ENCODE measurements at regions not wholly inside any gene's neighbourhood (a gene's known extent, or its start where the extent isn't known, plus 50 kb on each side); places are given as distances from the start of the nearest gene placed in this dataset.

DNA sequence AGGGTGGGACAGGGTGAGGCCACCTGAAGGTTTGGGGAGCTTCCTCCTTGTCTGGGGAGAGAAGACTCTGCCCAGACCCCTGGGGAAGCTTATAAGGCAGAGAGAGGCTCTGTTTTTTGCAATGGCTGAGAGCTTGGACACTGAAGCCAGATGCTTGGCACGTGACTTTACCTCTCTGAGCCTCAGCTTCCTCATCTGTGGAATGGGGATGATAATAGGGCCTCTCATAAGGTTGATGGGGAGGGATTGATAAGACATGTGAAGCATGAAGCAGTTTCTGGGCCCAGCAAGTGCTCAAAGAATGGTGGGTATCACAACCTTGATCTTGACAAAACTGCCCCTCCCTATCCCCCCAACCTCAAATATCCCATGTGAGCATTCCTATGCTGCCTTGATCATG is 195.4 kb upstream of the LHX5 start (continued):
- TF ChIP-seq ZNF677 (tag by site-specific recombination; IDR thresholded peaks at IDR 0.05) (no peak), ZNF514 (tag by site-specific recombination; IDR thresholded peaks at IDR 0.05) (no peak), ZNF221 (tag by site-specific recombination; IDR thresholded peaks at IDR 0.05; ENCODE audit: borderline replicate concordance) (no peak)

DNA sequence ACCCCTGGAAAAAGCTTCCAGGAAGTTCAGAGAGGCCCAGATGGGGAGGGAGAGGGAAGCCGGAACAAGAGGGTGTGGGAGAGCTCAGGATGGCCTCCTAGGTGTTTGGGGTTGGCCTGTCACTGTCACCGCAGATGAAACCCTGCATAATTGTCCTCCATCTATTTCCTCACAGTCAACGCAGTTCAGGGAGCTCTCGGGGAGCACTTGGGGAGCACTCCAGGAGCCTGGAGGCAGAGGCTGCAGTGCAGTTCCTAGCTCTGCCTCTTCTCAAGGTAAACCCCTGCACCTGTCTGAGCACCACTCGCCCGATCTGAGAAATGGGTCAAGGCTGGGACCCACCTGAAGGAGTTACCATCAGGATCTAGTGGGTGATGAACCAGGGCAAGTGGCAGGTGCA is 194.6 kb upstream of the LHX5 start:
- Histone ChIP-seq H3K4me3 (ENCODE audit: low read depth, low read length) (no peak overlapping the region), H3K9me3 (ENCODE audit: control insufficient read depth, insufficient read depth, low read depth, low read length) (no peaks in the 10 kb centered on the region), H3K27ac (ENCODE audit: extremely low read depth, low read depth, low read length) (no peak overlapping the region), H3K4me1 (ENCODE audit: control insufficient read depth, insufficient read depth, low read length) (no peaks in the 10 kb centered on the region), H3K36me3 (ENCODE audit: control insufficient read depth in 2 of 2, insufficient read depth in 1 of 2, low read length in 2 of 2) (no peaks in the 10 kb centered on the region)
- CTCF ChIA-PET: no interaction called here
- no peak for TF ChIP-seq TRIM28 (IDR thresholded peaks at IDR 0.05; ENCODE audit: borderline replicate concordance, low read length)
- TF ChIP-seq YY1 (tag by site-specific recombination; IDR thresholded peaks at IDR 0.05): no peak
- no peak for TF ChIP-seq ZNF214 (tag by site-specific recombination; IDR thresholded peaks at IDR 0.05; ENCODE audit: borderline replicate concordance)
- TF ChIP-seq, protein P1, sequence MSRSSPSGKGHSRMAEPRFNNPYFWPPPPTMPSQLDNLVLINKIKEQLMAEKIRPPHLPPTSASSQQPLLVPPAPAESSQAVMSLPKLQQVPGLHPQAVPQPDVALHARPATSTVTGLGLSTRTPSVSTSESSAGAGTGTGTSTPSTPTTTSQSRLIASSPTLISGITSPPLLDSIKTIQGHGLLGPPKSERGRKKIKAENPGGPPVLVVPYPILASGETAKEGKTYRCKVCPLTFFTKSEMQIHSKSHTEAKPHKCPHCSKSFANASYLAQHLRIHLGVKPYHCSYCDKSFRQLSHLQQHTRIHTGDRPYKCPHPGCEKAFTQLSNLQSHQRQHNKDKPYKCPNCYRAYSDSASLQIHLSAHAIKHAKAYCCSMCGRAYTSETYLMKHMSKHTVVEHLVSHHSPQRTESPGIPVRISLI (tag by site-specific recombination; IDR thresholded peaks at IDR 0.05): no peak
- no peak for TF ChIP-seq ZNF544 (tag by site-specific recombination; IDR thresholded peaks at IDR 0.05)
- TF ChIP-seq ZBTB1 (tag by site-specific recombination; IDR thresholded peaks at IDR 0.05): no peak
- TF ChIP-seq ZNF221 (tag by site-specific recombination; IDR thresholded peaks at IDR 0.05; ENCODE audit: borderline replicate concordance): no peak
- TF ChIP-seq, protein P2, sequence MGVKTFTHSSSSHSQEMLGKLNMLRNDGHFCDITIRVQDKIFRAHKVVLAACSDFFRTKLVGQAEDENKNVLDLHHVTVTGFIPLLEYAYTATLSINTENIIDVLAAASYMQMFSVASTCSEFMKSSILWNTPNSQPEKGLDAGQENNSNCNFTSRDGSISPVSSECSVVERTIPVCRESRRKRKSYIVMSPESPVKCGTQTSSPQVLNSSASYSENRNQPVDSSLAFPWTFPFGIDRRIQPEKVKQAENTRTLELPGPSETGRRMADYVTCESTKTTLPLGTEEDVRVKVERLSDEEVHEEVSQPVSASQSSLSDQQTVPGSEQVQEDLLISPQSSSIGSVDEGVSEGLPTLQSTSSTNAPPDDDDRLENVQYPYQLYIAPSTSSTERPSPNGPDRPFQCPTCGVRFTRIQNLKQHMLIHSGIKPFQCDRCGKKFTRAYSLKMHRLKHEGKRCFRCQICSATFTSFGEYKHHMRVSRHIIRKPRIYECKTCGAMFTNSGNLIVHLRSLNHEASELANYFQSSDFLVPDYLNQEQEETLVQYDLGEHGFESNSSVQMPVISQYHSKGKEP (tag by site-specific recombination; IDR thresholded peaks at IDR 0.05): no peak
- TF ChIP-seq, protein P3, sequence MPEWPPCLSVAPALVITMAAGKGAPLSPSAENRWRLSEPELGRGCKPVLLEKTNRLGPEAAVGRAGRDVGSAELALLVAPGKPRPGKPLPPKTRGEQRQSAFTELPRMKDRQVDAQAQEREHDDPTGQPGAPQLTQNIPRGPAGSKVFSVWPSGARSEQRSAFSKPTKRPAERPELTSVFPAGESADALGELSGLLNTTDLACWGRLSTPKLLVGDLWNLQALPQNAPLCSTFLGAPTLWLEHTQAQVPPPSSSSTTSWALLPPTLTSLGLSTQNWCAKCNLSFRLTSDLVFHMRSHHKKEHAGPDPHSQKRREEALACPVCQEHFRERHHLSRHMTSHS (tag by site-specific recombination; IDR thresholded peaks at IDR 0.05): no peak
- no peak for TF ChIP-seq ZNF561 (tag by site-specific recombination; IDR thresholded peaks at IDR 0.05; ENCODE audit: borderline replicate concordance)
- no peak for TF ChIP-seq ZNF555 (tag by site-specific recombination; conservative IDR thresholded peaks at IDR 0.05)
- POLR2A ChIA-PET: no interaction called here

DNA sequence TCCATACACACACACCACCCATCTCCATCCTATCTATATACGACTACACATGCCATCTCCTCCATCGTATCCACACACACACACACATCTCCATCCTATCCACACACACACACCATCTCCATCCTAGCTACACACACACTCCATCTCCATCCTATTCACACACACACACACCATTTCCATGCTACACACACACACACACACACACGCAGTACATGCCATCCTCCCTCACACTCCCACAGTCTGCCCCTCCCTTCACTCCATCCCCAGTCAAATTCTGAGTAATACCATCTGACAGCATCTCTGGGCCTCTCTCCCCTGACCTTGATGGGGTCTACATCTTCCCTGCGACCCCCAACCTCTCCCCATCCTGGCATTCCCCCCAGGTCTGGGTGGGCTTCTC is 193.8 kb upstream of the LHX5 start:
- Histone ChIP-seq H3K36me3 (ENCODE audit: control insufficient read depth in 2 of 2, insufficient read depth in 1 of 2, low read length in 2 of 2) (no peaks in the 10 kb centered on the region), H3K9me3 (ENCODE audit: control insufficient read depth, insufficient read depth, low read depth, low read length) (no peaks in the 10 kb centered on the region), H3K4me3 (ENCODE audit: low read depth, low read length) (no peak overlapping the region), H3K4me1 (ENCODE audit: control insufficient read depth, insufficient read depth, low read length) (no peaks in the 10 kb centered on the region), H3K27ac (ENCODE audit: extremely low read depth, low read depth, low read length) (no peak overlapping the region)
- CTCF ChIA-PET: no interaction called here
- POLR2A ChIA-PET: no interaction called here
- no peak for TF ChIP-seq ZNF585B (tag by site-specific recombination; IDR thresholded peaks at IDR 0.05)
- TF ChIP-seq ZNF560 (tag by site-specific recombination; IDR thresholded peaks at IDR 0.05; ENCODE audit: borderline replicate concordance): no peak
- TF ChIP-seq ZFHX2 (tag by site-specific recombination; conservative IDR thresholded peaks at IDR 0.05): peak; percentile 63
- TF ChIP-seq, protein P4, sequence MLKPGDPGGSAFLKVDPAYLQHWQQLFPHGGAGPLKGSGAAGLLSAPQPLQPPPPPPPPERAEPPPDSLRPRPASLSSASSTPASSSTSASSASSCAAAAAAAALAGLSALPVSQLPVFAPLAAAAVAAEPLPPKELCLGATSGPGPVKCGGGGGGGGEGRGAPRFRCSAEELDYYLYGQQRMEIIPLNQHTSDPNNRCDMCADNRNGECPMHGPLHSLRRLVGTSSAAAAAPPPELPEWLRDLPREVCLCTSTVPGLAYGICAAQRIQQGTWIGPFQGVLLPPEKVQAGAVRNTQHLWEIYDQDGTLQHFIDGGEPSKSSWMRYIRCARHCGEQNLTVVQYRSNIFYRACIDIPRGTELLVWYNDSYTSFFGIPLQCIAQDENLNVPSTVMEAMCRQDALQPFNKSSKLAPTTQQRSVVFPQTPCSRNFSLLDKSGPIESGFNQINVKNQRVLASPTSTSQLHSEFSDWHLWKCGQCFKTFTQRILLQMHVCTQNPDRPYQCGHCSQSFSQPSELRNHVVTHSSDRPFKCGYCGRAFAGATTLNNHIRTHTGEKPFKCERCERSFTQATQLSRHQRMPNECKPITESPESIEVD (tag by site-specific recombination; IDR thresholded peaks at IDR 0.05): no peak
- no peak for TF ChIP-seq ZIC2 (tag by site-specific recombination; IDR thresholded peaks at IDR 0.05)
- no peak for TF ChIP-seq ZNF266 (tag by site-specific recombination; IDR thresholded peaks at IDR 0.05; ENCODE audit: low read depth)
- TF ChIP-seq KLF1 (tag by site-specific recombination; IDR thresholded peaks at IDR 0.05): no peak
- TF ChIP-seq, protein P5, sequence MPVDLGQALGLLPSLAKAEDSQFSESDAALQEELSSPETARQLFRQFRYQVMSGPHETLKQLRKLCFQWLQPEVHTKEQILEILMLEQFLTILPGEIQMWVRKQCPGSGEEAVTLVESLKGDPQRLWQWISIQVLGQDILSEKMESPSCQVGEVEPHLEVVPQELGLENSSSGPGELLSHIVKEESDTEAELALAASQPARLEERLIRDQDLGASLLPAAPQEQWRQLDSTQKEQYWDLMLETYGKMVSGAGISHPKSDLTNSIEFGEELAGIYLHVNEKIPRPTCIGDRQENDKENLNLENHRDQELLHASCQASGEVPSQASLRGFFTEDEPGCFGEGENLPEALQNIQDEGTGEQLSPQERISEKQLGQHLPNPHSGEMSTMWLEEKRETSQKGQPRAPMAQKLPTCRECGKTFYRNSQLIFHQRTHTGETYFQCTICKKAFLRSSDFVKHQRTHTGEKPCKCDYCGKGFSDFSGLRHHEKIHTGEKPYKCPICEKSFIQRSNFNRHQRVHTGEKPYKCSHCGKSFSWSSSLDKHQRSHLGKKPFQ (tag by site-specific recombination; IDR thresholded peaks at IDR 0.05): no peak
- TF ChIP-seq ZNF138 (tag by site-specific recombination; IDR thresholded peaks at IDR 0.05; ENCODE audit: borderline replicate concordance): no peak
- no peak for TF ChIP-seq ZNF16 (tag by site-specific recombination; IDR thresholded peaks at IDR 0.05; ENCODE audit: low read depth)
- TF ChIP-seq, protein P6, sequence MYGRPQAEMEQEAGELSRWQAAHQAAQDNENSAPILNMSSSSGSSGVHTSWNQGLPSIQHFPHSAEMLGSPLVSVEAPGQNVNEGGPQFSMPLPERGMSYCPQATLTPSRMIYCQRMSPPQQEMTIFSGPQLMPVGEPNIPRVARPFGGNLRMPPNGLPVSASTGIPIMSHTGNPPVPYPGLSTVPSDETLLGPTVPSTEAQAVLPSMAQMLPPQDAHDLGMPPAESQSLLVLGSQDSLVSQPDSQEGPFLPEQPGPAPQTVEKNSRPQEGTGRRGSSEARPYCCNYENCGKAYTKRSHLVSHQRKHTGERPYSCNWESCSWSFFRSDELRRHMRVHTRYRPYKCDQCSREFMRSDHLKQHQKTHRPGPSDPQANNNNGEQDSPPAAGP (tag by site-specific recombination; IDR thresholded peaks at IDR 0.05): 0 out of 2 replicates have a peak, but pooled peaks have one; percentile 33
- TF ChIP-seq ZBTB1 (tag by site-specific recombination; IDR thresholded peaks at IDR 0.05): no peak
- TF ChIP-seq, protein P7, sequence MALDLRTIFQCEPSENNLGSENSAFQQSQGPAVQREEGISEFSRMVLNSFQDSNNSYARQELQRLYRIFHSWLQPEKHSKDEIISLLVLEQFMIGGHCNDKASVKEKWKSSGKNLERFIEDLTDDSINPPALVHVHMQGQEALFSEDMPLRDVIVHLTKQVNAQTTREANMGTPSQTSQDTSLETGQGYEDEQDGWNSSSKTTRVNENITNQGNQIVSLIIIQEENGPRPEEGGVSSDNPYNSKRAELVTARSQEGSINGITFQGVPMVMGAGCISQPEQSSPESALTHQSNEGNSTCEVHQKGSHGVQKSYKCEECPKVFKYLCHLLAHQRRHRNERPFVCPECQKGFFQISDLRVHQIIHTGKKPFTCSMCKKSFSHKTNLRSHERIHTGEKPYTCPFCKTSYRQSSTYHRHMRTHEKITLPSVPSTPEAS (tag by site-specific recombination; IDR thresholded peaks at IDR 0.05): peak; percentile 48

Data from HEK293 (cell line).